Stomach (tissue), 4 donors: ENCODE measurements at regions not wholly inside any gene's neighbourhood (a gene's known extent, or its start where the extent isn't known, plus 50 kb on each side); places are given as distances from the start of the nearest gene placed in this dataset.

ENCODE experiments used
- POLR2A ChIP-seq, 4 donors: fragments of 450-650 bp; IDR thresholded peaks; one replicate each; pipeline ENCODE4 v1.6.1; 2016; ENCODE audit warnings: antibody characterized with exemption in 4 of 4, control low read depth in 2 of 4, mild to moderate bottlenecking in 1 of 4, moderate library complexity in 1 of 4
- POLR2AphosphoS5 ChIP-seq, 3 donors: sonication (generic); formaldehyde crosslinking; IDR thresholded peaks; one replicate each; pipeline ENCODE4 v1.6.1; 2016; ENCODE audit warnings: antibody characterized with exemption in 3 of 3
- TF ChIP-seq, protein P1 (sequence below), 7 experiments: fragments of 450-650 bp in 4 of 7; fragments of 200-600 bp in 3 of 7; sonication (generic) in 3 of 7; IDR thresholded peaks; one replicate each; pipeline ENCODE4 v1.5.1; 2016 to 2019; ENCODE audit warnings: antibody characterized with exemption in 7 of 7, control low read depth in 2 of 7, mild to moderate bottlenecking in 1 of 7

DNA sequence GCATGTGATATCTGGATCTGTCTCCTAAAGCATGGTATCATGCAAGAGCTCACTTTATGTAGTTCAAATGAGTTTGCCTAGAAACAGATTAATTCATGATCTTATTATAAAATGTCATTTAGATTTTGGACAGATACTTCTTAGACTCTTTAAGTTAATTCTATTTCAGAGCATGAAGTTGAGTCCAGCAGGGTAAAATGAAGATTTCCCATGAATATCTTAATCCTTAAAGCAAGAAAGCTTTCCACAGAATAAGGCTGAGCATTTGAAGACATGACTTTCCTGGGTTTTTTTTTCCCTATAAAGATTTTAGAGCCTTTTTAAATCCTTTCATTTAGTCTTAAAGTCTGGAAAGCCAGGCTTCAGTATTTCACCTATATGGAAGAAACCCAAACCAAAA, 556.0 kb upstream of the GJE1 start:
- no peak for TF ChIP-seq POLR2A (IDR thresholded peaks at IDR 0.05)
- TF ChIP-seq, protein P1, sequence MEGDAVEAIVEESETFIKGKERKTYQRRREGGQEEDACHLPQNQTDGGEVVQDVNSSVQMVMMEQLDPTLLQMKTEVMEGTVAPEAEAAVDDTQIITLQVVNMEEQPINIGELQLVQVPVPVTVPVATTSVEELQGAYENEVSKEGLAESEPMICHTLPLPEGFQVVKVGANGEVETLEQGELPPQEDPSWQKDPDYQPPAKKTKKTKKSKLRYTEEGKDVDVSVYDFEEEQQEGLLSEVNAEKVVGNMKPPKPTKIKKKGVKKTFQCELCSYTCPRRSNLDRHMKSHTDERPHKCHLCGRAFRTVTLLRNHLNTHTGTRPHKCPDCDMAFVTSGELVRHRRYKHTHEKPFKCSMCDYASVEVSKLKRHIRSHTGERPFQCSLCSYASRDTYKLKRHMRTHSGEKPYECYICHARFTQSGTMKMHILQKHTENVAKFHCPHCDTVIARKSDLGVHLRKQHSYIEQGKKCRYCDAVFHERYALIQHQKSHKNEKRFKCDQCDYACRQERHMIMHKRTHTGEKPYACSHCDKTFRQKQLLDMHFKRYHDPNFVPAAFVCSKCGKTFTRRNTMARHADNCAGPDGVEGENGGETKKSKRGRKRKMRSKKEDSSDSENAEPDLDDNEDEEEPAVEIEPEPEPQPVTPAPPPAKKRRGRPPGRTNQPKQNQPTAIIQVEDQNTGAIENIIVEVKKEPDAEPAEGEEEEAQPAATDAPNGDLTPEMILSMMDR (IDR thresholded peaks at IDR 0.05), result no peak
- no peak for TF ChIP-seq POLR2AphosphoS5 (IDR thresholded peaks at IDR 0.05)
